ENCODE measurements at regions not wholly inside any gene's neighbourhood (a gene's known extent, or its start where the extent isn't known, plus 50 kb on each side); places are given as distances from the start of the nearest gene placed in this dataset.

- no peak for DNase-seq
Measured at GRCh38 chr19:31668921-31669320, 319.7 kb upstream of the TSHZ3 start.

GRCh38 chr19:31670931-31671330, 321.7 kb upstream of the TSHZ3 start:
- no peak for DNase-seq

GRCh38 chr19:31671411-31672035, 322.3 kb upstream of the TSHZ3 start:
- DNase-seq: no peak

GRCh38 chr19:31674503-31675192, 325.4 kb upstream of the TSHZ3 start:
- DNase-seq: no peak

- no peak for DNase-seq
Measured at GRCh38 chr19:31675193-31675913, 326.1 kb upstream of the TSHZ3 start.

GRCh38 chr19:31676271-31677004, 327.2 kb upstream of the TSHZ3 start:
- no peak for DNase-seq

- no peak for DNase-seq
Measured at GRCh38 chr19:31678421-31678820, 329.2 kb upstream of the TSHZ3 start.

GRCh38 chr19:31681121-31681520, 331.9 kb upstream of the TSHZ3 start:
- no peak for DNase-seq

- DNase-seq: no peak
Measured at GRCh38 chr19:31693131-31693932, 344.1 kb upstream of the TSHZ3 start.

- DNase-seq: no peak
Measured at GRCh38 chr19:31693933-31694269, 344.7 kb upstream of the TSHZ3 start.

- DNase-seq: no peak
Measured at GRCh38 chr19:31694761-31695160, 345.5 kb upstream of the TSHZ3 start.

GRCh38 chr19:31699421-31699820, 350.2 kb upstream of the TSHZ3 start:
- no peak for DNase-seq

- no peak for DNase-seq
Measured at GRCh38 chr19:31701146-31701545, 351.9 kb upstream of the TSHZ3 start.

GRCh38 chr19:31705656-31706055, 356.4 kb upstream of the TSHZ3 start:
- DNase-seq: no peak

- DNase-seq: no peak
Measured at GRCh38 chr19:31706131-31706530, 356.9 kb upstream of the TSHZ3 start.

GRCh38 chr19:31706691-31707620, 357.7 kb upstream of the TSHZ3 start:
- DNase-seq: no peak

GRCh38 chr19:31708520-31708919, 359.3 kb upstream of the TSHZ3 start:
- DNase-seq: no peak

GRCh38 chr19:31709476-31709875, 360.2 kb upstream of the TSHZ3 start:
- DNase-seq: no peak

GRCh38 chr19:31715249-31715945, 366.2 kb upstream of the TSHZ3 start:
- DNase-seq: no peak

- DNase-seq: no peak
Measured at GRCh38 chr19:31716826-31717225, 367.6 kb upstream of the TSHZ3 start.
